ENCODE measurements at regions not wholly inside any gene's neighbourhood (a gene's known extent, or its start where the extent isn't known, plus 50 kb on each side); places are given as distances from the start of the nearest gene placed in this dataset.
"Not testable (repeated sequence)": the region's sequence is repeated elsewhere in the genome, so short reads cannot be mapped to it uniquely, and the experiment has no call there.

- DNase-seq (ENCODE audit: low spot score), result no peak
Observed at GRCh38 chr5:158205992-158206391, 347.0 kb upstream of the CLINT1 start.

- DNase-seq (ENCODE audit: low spot score), result no peak
Observed at GRCh38 chr5:158203261-158203660, 344.3 kb upstream of the CLINT1 start.

GRCh38 chr5:158202801-158203200 lies 343.9 kb upstream of the CLINT1 start:
- DNase-seq (ENCODE audit: low spot score), result no peak

GRCh38 chr5:158200619-158201018 lies 341.7 kb upstream of the CLINT1 start:
- no peak for DNase-seq (ENCODE audit: low spot score)

- no peak for DNase-seq (ENCODE audit: low spot score)
Observed at GRCh38 chr5:158198636-158199035, 339.7 kb upstream of the CLINT1 start.

- no peak for DNase-seq (ENCODE audit: low spot score)
Observed at GRCh38 chr5:158195416-158196210, 336.7 kb upstream of the CLINT1 start.

GRCh38 chr5:158194561-158194976 lies 335.6 kb upstream of the CLINT1 start:
- DNase-seq (ENCODE audit: low spot score), result no peak

GRCh38 chr5:158193395-158193794 lies 334.4 kb upstream of the CLINT1 start:
- DNase-seq (ENCODE audit: low spot score), result not testable (repeated sequence)

GRCh38 chr5:158180407-158180806 lies 321.5 kb upstream of the CLINT1 start:
- no peak for DNase-seq (ENCODE audit: low spot score)

- no peak for DNase-seq (ENCODE audit: low spot score)
Observed at GRCh38 chr5:158179271-158179670, 320.3 kb upstream of the CLINT1 start.

GRCh38 chr5:158178535-158178934 lies 319.6 kb upstream of the CLINT1 start:
- DNase-seq (ENCODE audit: low spot score), result no peak

- no peak for DNase-seq (ENCODE audit: low spot score)
Observed at GRCh38 chr5:158177146-158177545, 318.2 kb upstream of the CLINT1 start.

GRCh38 chr5:158175934-158176481 lies 317.1 kb upstream of the CLINT1 start:
- DNase-seq (ENCODE audit: low spot score), result peak; percentile 3

GRCh38 chr5:158174918-158175851 lies 316.2 kb upstream of the CLINT1 start:
- DNase-seq (ENCODE audit: low spot score), result peak; percentile 54

GRCh38 chr5:158174026-158174425 lies 315.1 kb upstream of the CLINT1 start:
- no peak for DNase-seq (ENCODE audit: low spot score)

- no peak for DNase-seq (ENCODE audit: low spot score)
Observed at GRCh38 chr5:158172005-158172404, 313.1 kb upstream of the CLINT1 start.

- no peak for DNase-seq (ENCODE audit: low spot score)
Observed at GRCh38 chr5:158170534-158170933, 311.6 kb upstream of the CLINT1 start.

GRCh38 chr5:158170060-158170459 lies 311.1 kb upstream of the CLINT1 start:
- DNase-seq (ENCODE audit: low spot score), result no peak

- DNase-seq (ENCODE audit: low spot score), result no peak
Observed at GRCh38 chr5:158166424-158166823, 307.5 kb upstream of the CLINT1 start.

- DNase-seq (ENCODE audit: low spot score), result no peak
Observed at GRCh38 chr5:158165647-158166046, 306.7 kb upstream of the CLINT1 start.

- no peak for DNase-seq (ENCODE audit: low spot score)
Observed at GRCh38 chr5:158164296-158165047, 305.5 kb upstream of the CLINT1 start.

All from A172 (cell line).